SH-SY5Y (cell line): ENCODE measurements at regions not wholly inside any gene's neighbourhood (a gene's known extent, or its start where the extent isn't known, plus 50 kb on each side); places are given as distances from the start of the nearest gene placed in this dataset.

Source experiments
- GATA2 ChIP-seq: IDR thresholded peaks from 2 replicates; pipeline ENCODE4 v1.6.1; 2011; ENCODE audit warnings: mild to moderate bottlenecking, low read depth, low read length
- GATA3 ChIP-seq: IDR thresholded peaks from 2 replicates; pipeline ENCODE4 v1.6.1; 2011; ENCODE audit warnings: low read depth, mild to moderate bottlenecking, low read length, moderate library complexity

DNA sequence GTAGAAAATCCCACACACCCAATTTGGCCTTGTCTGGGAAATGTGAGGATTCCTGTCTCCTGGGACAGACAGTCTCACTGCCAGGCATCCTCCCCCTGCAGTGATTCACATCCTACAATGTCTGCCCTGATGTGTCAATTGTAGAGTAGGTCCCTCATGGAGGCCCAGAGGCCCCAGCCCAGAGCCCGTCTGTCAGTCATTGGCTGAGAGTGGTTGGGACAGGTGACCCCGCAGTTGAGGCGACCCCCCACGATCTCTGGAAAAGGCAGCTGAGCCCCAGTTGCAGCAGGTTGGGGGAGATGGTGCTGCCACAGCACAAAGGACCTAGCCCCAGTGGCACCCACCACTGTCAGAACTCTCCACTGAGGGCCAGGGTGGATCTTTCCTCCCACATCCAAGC, 84.3 kb upstream of the INSIG1 start:
- no peak for TF ChIP-seq GATA2
- no peak for TF ChIP-seq GATA3

DNA sequence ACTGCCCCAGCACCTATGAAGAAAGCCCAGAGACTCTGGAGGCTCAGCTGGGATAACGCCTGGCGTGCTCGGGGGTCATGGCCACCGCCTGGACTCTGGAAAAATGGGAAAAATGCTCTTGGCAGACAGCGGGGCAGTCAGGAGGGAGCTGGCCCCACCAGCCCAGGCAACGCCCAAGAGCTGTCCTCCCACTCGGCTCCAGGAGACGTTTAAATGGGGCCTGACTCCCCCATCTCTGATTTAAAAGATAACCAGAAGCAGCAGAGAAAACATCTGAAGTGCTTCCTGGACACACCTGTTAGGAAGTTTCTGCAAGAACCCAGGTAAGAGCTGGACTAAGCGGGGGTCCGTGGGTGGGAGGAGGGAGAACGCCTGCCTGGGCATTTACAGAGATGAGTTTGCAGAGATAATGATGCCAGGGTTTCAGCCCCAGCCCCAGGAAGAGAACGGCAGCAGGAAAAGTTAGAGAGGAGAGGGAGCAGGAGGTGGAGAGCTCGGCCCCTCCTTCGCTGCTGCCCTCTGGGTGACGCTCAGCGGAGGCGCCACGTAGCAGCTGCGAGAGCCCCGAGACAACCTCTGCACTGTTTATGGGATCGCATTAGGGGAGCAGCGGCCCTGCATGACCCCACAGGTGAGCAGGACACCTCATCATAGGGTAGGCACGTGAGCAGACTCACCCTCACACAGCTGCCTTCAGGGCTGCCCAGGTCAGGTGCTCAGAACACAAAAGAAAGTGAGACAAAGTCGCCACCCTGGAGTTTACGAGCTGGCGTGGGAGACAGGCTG, 83.5 kb upstream of the INSIG1 start:
- TF ChIP-seq GATA3, result no peak
- TF ChIP-seq GATA2, result peak; percentile 57; the same call in 1 of the 2 replicates

DNA sequence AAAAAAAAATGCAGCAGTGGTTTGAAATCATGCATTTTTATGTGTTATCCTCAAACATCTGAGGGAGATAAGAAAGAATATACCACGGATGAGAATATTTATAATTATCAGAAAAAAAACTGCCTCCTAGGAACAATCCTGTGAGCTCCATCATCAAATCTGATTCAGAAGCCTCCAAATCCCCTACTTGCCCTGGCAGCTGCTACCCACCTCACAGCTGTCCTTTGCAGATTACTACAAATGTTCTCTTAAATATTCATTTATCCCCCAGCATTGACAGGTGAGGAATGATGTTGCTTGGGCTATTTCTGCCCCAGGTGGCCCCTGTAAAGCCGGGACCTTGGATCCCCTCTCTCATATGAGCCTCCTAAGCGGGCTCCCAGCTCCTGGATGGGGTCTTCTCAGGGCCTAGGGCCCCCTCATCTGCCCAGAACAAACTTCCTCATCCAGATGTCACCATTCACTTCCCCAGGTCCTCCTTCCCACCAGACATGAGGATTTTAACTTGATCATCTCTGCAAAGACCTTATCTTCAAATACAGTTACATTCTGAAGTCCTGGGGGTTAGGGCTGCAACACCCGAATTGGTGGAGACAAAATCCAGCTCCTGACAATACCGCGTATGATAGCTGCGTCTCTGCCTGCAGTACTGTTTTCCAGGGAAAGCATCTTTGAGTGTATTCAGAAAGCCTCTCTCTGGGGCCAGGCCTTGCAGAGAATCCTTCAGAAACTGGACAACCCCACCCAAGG, 81.9 kb upstream of the INSIG1 start:
- TF ChIP-seq GATA2, result peak; percentile 82; the same call in 1 of the 2 replicates
- TF ChIP-seq GATA3, result no peak

DNA sequence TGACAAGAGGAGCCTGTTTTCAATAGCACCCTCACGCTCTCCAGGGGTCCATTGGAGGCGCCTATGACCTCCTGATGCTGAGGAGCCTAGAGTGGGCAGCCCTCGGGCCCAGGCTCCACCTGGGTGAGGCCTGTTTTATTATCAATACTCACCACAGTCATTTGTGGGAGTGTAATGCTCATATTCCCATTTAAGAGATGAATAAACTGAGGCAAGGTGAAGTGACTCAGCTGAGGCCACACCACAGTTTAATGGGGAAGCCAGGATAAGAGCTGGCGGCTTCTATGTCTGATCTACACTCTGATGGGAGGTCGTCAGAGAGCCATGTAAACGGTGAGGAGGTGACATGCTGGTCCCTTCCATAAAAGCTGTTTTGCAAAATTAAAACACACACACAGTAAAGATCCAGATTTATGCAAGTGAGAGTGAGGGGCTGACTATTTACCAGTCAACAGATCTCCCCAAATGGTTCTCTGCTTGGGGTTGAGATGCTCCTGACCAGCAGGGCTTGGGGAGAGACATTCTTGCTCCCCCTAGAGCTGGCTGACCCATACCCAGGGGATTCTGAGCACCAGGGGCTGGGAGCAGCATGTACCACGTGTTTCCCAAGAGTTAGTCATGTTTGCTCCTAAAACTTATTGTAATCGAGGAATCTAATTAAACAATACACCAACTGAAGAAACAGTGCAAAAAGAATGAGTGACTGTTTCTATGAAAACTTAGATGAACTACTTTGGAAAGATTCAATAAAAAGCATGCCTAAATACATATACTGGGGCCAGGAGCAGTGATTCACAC, 81.0 kb upstream of the INSIG1 start:
- TF ChIP-seq GATA2, result no peak
- no peak for TF ChIP-seq GATA3

DNA sequence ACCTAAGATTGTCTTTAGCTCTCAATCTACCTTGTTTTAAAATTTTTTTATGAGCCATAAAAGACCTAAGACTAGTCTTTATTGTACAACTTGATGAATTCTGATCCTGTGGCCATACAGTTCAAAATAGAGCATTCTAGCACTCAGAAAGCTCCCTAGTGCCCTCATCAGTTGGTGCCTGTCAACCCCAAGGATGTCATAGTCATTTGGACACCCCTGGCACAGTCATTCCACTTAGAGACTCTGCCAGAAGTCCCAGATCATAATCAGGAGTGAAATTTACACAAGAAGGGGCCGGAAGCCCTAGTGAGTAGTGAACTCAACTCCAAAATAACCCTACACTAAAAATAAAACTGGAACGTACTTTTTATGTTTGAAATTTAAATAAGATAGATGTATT, 80.0 kb upstream of the INSIG1 start:
- TF ChIP-seq GATA2, result no peak
- TF ChIP-seq GATA3, result no peak

DNA sequence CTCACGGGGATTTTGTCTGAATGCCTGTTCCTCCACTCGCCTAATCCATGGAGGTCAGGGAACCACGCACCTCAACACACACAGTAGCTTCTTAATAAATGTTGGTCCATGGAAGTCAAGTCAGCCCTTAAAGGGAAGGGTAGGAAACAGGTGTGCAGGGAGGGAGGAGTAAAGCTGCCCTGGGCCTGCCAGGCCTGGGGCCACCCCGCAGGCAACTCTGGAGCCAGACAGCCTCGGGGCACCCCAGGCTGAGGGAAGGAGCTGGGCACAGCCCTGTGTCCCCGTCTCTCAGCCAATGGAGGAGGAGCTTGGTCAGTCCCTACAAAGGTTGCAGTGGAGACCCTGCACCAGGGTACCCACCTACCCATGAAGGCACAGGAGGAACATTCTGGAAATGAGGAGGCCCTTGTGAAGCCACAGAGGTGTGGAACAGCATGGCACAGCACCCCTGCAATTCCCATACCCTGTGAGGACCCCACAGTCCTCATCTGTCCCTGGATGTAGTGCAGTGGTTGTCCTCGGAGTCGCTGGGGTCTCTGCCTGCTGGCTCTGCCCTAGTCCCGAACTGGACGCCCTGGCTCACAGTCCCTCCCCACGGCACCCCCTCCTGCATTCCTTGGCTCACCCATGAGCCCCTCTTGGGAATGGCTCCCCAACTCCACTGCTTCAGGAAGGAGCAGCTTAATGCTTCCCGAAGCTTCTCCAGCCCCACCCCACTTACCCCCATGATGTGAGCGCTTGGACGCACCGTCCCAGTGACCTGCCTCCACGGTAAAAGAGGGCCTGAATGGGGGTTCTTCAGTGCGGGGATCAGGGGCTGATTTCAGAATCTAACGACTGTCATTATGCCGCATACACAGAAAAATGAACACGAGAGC, 79.2 kb upstream of the INSIG1 start:
- no peak for TF ChIP-seq GATA2
- TF ChIP-seq GATA3, result no peak

DNA sequence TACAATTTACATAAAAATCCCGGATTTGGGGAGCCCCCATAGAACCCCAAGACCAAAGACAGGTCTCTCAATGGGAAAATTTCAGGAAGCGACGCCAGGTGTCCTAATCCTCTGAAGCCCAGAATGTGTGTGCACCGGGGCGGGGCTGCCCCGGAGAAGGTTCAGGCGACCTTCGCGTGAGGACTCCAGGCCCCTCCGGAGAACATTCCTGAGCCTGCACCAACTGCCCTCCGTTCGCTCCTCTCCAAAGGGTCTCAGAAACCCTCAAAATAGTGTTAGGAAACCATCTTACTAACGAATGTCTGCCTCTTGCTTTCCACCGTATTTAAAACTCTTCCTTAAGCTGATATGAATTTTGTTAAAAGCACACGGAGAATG, 78.5 kb upstream of the INSIG1 start:
- no peak for TF ChIP-seq GATA3
- TF ChIP-seq GATA2, result no peak

DNA sequence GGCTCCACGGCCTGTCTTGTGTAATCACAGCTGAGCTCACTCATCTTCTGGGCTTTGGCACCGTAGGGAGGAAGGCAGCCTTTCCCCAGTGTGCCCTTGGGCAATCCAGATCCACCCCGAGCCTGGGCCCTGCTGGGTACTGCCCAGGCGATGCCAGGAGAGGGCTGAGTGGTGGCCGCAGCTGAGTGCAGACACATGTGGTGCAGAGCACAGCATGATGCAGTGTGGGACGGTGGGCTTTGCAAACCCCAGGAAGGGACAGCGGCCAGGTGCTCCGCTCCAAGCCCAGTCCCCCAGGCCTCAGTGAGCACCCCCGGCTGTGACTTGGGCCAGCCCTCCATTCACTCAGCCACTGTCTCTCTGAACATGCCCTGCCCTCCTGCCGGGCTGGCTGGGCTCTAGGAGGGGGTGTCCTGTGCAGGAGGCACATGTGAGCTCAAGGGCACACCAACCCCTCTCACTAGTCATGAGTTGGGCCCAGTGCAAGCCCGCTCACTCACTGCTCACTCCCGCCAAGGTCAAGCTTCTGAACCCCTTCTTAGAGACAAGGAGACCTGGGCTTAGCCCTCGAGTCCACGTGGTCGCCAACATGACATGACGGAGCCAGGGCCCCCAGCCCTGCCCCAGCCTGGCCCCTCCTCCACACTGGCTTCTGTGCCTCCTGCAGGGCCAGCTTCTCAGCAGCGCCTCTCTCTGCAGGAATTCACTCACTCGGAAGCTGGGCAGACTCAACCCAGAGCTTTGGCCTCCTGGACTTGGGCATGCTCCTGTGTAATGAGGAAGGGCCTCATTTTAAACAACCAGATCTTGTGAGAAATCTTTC, 77.5 kb upstream of the INSIG1 start:
- TF ChIP-seq GATA2 (no peak), GATA3 (no peak)

DNA sequence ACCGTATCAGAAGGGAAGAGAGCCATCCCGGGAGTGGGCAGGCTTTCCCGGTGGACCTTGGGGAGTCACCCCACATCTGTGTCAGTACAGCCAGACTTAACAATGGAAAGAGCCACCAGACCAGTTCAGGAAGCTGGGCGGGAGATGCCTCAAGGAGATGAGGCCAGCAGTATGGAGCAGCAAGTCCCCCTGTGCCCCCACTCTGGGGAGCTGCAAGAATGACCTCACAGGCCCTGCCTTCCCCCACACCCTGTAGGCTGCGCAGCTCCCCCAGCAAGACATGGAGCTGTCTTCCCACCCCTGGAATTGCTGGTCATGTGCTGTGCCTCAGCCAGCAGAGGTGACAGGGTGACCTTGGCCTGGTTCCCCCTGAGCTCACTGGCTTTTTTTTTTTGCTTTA, 76.8 kb upstream of the INSIG1 start:
- TF ChIP-seq GATA2, result no peak
- TF ChIP-seq GATA3, result no peak

DNA sequence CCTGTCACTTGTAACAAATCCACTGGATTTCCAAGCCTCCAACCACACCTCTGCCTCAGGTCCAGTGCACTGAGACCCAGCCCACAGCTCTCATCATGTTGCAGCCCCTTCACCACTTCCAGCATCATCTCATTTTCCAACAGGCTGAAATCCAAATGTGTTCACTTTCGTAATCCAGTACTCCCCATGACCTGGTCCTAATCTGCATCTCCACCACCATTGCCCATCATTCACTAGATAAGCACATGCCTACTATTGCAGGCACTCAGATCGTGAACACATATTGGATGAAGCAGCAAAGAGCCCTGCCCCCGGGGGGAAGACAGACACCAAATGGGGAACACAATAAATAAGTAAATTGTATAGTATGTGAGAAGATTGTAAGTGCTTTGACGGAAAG, 76.1 kb upstream of the INSIG1 start:
- no peak for TF ChIP-seq GATA3
- no peak for TF ChIP-seq GATA2

DNA sequence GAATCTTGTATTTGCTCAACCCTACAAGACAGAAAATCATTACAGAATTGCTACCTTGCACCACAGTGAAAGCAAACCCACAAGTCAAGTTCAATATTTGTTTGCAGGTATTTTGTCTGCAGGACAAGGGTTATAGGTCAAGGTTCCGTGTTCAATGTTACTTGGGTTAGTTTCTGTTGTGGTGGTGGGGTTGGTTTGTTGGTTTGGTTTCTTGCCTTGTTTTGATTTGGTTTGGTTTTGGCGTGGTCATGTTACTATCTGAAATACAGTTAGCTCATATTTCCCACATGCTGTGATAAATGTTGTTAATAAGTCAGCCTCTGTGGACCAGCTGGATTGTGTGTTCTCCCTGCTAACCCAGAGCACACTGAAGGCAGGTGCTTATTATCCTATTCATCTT, 75.6 kb upstream of the INSIG1 start:
- TF ChIP-seq GATA2, result no peak
- no peak for TF ChIP-seq GATA3

DNA sequence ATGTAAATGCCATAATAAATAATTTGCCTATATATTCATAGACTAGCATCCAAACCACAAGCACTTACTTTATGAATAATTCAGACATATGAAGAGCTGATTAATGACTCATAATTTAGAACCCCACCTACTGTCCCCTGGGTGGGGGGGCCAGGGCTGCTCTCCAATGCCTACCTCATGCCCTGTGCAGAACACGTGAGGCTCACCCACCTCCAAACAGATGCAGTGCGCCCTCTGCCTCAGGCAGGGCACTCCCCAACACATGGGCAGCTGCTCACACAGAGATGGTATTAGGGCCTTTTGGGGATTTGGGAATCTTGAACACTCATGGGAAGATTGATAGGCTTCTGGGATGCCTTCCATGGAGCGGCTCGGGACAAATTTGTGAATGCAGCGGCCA, 75.1 kb upstream of the INSIG1 start:
- TF ChIP-seq GATA2 (no peak), GATA3 (no peak)

DNA sequence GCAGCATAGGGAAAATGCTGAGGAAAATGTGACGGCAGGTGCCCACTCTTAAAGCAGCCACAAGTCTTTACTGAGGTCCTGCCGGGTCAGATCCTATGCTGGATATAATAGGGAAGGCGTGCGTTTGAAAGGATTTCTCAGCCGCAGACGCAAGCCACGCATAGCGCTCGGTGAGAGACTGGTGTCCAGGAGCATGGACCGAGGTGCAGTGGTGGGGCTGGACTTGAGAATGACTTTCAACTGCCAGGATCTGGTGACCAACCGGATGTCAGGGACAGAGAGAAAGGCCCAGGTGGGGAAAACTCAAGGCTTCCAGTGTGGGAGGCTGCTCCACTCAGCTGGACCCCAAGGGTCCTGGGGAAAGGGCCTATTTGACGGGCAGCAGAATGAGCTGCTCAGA, 74.7 kb upstream of the INSIG1 start:
- TF ChIP-seq GATA2 (no peak), GATA3 (no peak)

DNA sequence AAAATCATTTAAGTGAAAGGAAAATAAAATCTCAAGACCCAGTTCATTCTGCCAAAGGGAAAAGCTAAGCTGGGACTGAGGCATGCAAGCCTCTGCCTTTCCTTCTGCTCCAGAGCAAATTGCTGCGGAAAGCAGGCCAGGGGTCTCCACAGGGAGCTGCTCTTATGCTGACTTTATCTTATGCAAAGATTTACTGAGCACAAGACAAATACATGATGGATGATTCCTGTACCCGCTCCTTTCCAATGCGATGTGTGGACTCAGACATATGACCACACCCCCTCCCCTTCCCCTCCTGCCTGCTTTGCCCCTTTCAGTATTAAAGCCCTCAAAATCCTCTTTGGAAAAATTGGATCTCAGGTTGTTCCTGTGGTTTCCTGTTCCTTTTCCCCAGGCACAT, 74.2 kb upstream of the INSIG1 start:
- TF ChIP-seq GATA2 (no peak), GATA3 (no peak)
